SK-N-SH treated with all-trans-retinoic acid at 6 μM for 48 hours (cell line): ENCODE measurements at regions not wholly inside any gene's neighbourhood (a gene's known extent, or its start where the extent isn't known, plus 50 kb on each side); places are given as distances from the start of the nearest gene placed in this dataset.

Experiments
- ARNTL ChIP-seq: fragments of 450-650 bp; formaldehyde crosslinking; IDR thresholded peaks from 2 replicates; pipeline ENCODE4 v1.5.0; 2020; ENCODE audit warnings: low read depth, mild to moderate bottlenecking, moderate library complexity, borderline replicate concordance
- ESRRG ChIP-seq: fragments of 250-450 bp; sonication (Bioruptor Pico); IDR thresholded peaks from 2 replicates; pipeline ENCODE4 v1.6.1; 2021; ENCODE audit warnings: mild to moderate bottlenecking
- GLIS3 ChIP-seq: fragments of 250-450 bp; sonication (Bioruptor Pico); IDR thresholded peaks from 2 replicates; pipeline ENCODE4 v1.5.0; 2020; ENCODE audit warnings: mild to moderate bottlenecking, moderate library complexity
- OSR1 ChIP-seq: fragments of 250-450 bp; sonication (Bioruptor Pico); IDR thresholded peaks from 2 replicates; pipeline ENCODE4 v1.8.0; 2022; ENCODE audit warnings: moderate library complexity, mild to moderate bottlenecking, inconsistent platforms
- RARB ChIP-seq: fragments of 250-450 bp; sonication (Bioruptor Pico); IDR thresholded peaks from 2 replicates; pipeline ENCODE4 v1.8.0; 2021; ENCODE audit warnings: mild to moderate bottlenecking, moderate library complexity
- SNAI2 ChIP-seq: fragments of 250-450 bp; sonication (Bioruptor Pico); IDR thresholded peaks from 2 replicates; pipeline ENCODE4 v1.5.0; 2020; ENCODE audit warnings: mild to moderate bottlenecking, moderate library complexity
- TCF4 ChIP-seq: fragments of 250-450 bp; sonication (Bioruptor Pico); IDR thresholded peaks from 2 replicates; pipeline ENCODE4 v1.8.0; 2021; ENCODE audit warnings: mild to moderate bottlenecking, moderate library complexity, borderline replicate concordance
- ZFP3 ChIP-seq: fragments of 250-450 bp; sonication (Bioruptor Pico); IDR thresholded peaks from 2 replicates; pipeline ENCODE4 v1.5.0; 2020; ENCODE audit warnings: mild to moderate bottlenecking, moderate library complexity
- ZFP30 ChIP-seq: fragments of 450-650 bp; formaldehyde crosslinking; IDR thresholded peaks from 2 replicates; pipeline ENCODE4 v1.5.0; 2022; ENCODE audit warnings: mild to moderate bottlenecking, moderate library complexity
- ZNF8 ChIP-seq: fragments of 450-650 bp; formaldehyde crosslinking; IDR thresholded peaks from 2 replicates; pipeline ENCODE4 v1.5.0; 2020; ENCODE audit warnings: mild to moderate bottlenecking, moderate library complexity
- TF ChIP-seq, protein P1 (sequence below): fragments of 250-450 bp; sonication (Bioruptor Pico); IDR thresholded peaks from 2 replicates; pipeline ENCODE4 v1.5.0; 2020; ENCODE audit warnings: mild to moderate bottlenecking, moderate library complexity
- TF ChIP-seq, protein P2 (sequence below): fragments of 250-450 bp; sonication (Bioruptor Pico); IDR thresholded peaks from 2 replicates; pipeline ENCODE4 v1.8.0; 2020; ENCODE audit warnings: mild to moderate bottlenecking, moderate library complexity, borderline replicate concordance
- TF ChIP-seq, protein P3 (sequence below): fragments of 250-450 bp; sonication (Bioruptor Pico); IDR thresholded peaks from 2 replicates; pipeline ENCODE4 v1.5.1; 2020; ENCODE audit warnings: low read depth, mild to moderate bottlenecking, moderate library complexity
- TF ChIP-seq, protein P4 (sequence below): fragments of 250-450 bp; sonication (Bioruptor Pico); IDR thresholded peaks from 2 replicates; pipeline ENCODE4 v1.5.1; 2021; ENCODE audit warnings: mild to moderate bottlenecking, moderate library complexity

DNA sequence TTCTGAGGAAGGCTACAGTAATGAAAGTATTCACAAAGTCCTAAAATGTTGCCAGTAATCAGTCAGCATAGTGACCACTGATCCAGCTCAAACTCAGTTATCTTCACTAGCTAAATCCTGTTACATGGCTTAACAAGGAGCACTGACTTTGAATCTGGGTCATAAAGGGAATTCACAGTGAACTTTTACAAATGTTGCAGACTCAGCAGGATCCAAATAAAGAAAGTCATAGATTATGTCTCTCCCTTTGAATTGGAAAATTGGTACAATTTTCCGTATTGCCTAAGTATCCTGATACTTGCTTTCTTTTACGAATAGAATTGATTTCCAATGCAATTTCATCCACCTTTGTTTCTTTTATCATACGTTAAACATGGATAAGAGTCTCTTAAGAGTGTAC, 431.5 kb upstream of the CNTN6 start:
- TF ChIP-seq SNAI2 (no peak), OSR1 (CRISPR knock-in tag) (no peak), GLIS3 (no peak), RARB (CRISPR knock-in tag) (no peak), ARNTL (CRISPR knock-in tag) (no peak), ESRRG (CRISPR knock-in tag) (no peak), ZFP30 (CRISPR knock-in tag) (no peak), ZFP3 (CRISPR knock-in tag) (no peak), TCF4 (CRISPR knock-in tag) (no peak), ZNF8 (no peak)
- TF ChIP-seq, protein P1, sequence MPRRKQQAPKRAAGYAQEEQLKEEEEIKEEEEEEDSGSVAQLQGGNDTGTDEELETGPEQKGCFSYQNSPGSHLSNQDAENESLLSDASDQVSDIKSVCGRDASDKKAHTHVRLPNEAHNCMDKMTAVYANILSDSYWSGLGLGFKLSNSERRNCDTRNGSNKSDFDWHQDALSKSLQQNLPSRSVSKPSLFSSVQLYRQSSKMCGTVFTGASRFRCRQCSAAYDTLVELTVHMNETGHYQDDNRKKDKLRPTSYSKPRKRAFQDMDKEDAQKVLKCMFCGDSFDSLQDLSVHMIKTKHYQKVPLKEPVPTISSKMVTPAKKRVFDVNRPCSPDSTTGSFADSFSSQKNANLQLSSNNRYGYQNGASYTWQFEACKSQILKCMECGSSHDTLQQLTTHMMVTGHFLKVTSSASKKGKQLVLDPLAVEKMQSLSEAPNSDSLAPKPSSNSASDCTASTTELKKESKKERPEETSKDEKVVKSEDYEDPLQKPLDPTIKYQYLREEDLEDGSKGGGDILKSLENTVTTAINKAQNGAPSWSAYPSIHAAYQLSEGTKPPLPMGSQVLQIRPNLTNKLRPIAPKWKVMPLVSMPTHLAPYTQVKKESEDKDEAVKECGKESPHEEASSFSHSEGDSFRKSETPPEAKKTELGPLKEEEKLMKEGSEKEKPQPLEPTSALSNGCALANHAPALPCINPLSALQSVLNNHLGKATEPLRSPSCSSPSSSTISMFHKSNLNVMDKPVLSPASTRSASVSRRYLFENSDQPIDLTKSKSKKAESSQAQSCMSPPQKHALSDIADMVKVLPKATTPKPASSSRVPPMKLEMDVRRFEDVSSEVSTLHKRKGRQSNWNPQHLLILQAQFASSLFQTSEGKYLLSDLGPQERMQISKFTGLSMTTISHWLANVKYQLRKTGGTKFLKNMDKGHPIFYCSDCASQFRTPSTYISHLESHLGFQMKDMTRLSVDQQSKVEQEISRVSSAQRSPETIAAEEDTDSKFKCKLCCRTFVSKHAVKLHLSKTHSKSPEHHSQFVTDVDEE = no peak
- TF ChIP-seq, protein P2, sequence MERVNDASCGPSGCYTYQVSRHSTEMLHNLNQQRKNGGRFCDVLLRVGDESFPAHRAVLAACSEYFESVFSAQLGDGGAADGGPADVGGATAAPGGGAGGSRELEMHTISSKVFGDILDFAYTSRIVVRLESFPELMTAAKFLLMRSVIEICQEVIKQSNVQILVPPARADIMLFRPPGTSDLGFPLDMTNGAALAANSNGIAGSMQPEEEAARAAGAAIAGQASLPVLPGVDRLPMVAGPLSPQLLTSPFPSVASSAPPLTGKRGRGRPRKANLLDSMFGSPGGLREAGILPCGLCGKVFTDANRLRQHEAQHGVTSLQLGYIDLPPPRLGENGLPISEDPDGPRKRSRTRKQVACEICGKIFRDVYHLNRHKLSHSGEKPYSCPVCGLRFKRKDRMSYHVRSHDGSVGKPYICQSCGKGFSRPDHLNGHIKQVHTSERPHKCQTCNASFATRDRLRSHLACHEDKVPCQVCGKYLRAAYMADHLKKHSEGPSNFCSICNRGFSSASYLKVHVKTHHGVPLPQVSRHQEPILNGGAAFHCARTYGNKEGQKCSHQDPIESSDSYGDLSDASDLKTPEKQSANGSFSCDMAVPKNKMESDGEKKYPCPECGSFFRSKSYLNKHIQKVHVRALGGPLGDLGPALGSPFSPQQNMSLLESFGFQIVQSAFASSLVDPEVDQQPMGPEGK (CRISPR knock-in tag) = no peak
- TF ChIP-seq, protein P3, sequence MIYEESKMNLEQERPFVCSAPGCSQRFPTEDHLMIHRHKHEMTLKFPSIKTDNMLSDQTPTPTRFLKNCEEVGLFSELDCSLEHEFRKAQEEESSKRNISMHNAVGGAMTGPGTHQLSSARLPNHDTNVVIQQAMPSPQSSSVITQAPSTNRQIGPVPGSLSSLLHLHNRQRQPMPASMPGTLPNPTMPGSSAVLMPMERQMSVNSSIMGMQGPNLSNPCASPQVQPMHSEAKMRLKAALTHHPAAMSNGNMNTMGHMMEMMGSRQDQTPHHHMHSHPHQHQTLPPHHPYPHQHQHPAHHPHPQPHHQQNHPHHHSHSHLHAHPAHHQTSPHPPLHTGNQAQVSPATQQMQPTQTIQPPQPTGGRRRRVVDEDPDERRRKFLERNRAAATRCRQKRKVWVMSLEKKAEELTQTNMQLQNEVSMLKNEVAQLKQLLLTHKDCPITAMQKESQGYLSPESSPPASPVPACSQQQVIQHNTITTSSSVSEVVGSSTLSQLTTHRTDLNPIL (CRISPR knock-in tag) = no peak
- TF ChIP-seq, protein P4, sequence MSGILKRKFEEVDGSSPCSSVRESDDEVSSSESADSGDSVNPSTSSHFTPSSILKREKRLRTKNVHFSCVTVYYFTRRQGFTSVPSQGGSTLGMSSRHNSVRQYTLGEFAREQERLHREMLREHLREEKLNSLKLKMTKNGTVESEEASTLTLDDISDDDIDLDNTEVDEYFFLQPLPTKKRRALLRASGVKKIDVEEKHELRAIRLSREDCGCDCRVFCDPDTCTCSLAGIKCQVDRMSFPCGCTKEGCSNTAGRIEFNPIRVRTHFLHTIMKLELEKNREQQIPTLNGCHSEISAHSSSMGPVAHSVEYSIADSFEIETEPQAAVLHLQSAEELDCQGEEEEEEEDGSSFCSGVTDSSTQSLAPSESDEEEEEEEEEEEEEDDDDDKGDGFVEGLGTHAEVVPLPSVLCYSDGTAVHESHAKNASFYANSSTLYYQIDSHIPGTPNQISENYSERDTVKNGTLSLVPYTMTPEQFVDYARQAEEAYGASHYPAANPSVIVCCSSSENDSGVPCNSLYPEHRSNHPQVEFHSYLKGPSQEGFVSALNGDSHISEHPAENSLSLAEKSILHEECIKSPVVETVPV (CRISPR knock-in tag) = no peak
